MM.1S (cell line): ENCODE measurements at regions not wholly inside any gene's neighbourhood (a gene's known extent, or its start where the extent isn't known, plus 50 kb on each side); places are given as distances from the start of the nearest gene placed in this dataset.

ENCODE experiments used
- DNase-seq: peaks from one replicate; pipeline ENCODE4 v3.0.0-alpha.2; 2015
- H2AFZ ChIP-seq: fragments of 300-600 bp; sonication (generic); 2 replicates; pipeline ENCODE4 v1.6.0; 2016; ENCODE audit warnings: antibody characterized with exemption, low read length
- H3F3A ChIP-seq: fragments of 300-600 bp; sonication (generic); 2 replicates; pipeline ENCODE4 v1.6.1; 2016; ENCODE audit warnings: mild to moderate bottlenecking, antibody characterized with exemption, low read length, moderate library complexity, mixed read lengths; ENCODE audit not compliant: insufficient read depth
- H3K27ac ChIP-seq: fragments of 300-600 bp; sonication (generic); 2 replicates; pipeline ENCODE4 v1.5.1; 2016; ENCODE audit warnings: mild to moderate bottlenecking, low read length
- H3K27me3 ChIP-seq: fragments of 300-600 bp; sonication (generic); replicated peaks from 2 replicates; pipeline ENCODE4 v1.6.0; 2016; ENCODE audit warnings: low read length; ENCODE audit not compliant: insufficient read depth
- H3K36me3 ChIP-seq: fragments of 300-600 bp; sonication (generic); replicated peaks from 2 replicates; pipeline ENCODE4 v1.6.1; 2016; ENCODE audit warnings: mild to moderate bottlenecking, low read length, mixed read lengths; ENCODE audit not compliant: insufficient read depth
- H3K4me1 ChIP-seq: fragments of 300-600 bp; sonication (generic); 2 replicates; pipeline ENCODE4 v1.6.1; 2016; ENCODE audit warnings: low read length, mixed read lengths
- H3K4me2 ChIP-seq: fragments of 300-600 bp; sonication (generic); 2 replicates; pipeline ENCODE4 v1.6.0; 2016; ENCODE audit warnings: low read depth, low read length
- H3K4me3 ChIP-seq: fragments of 300-600 bp; sonication (generic); 2 replicates; pipeline ENCODE4 v1.5.1; 2016; ENCODE audit warnings: low read length, mixed read lengths
- H3K79me2 ChIP-seq: fragments of 300-600 bp; sonication (generic); 2 replicates; pipeline ENCODE4 v1.6.1; 2016; ENCODE audit warnings: mixed run types, low read length, mixed read lengths
- H3K9ac ChIP-seq: fragments of 300-600 bp; sonication (generic); 2 replicates; pipeline ENCODE4 v1.6.1; 2016; ENCODE audit warnings: low read length, mixed read lengths
- H3K9me2 ChIP-seq: fragments of 300-600 bp; sonication (generic); replicated peaks from 2 replicates; pipeline ENCODE4 v1.6.1; 2016; ENCODE audit warnings: mild to moderate bottlenecking, low read length, mixed read lengths; ENCODE audit not compliant: insufficient read depth
- H3K9me3 ChIP-seq: fragments of 300-600 bp; sonication (generic); replicated peaks from 2 replicates; pipeline ENCODE4 v1.6.1; 2016; ENCODE audit warnings: mild to moderate bottlenecking, low read length, mixed read lengths; ENCODE audit not compliant: insufficient read depth
- H4K20me1 ChIP-seq: fragments of 300-600 bp; sonication (generic); 2 replicates; pipeline ENCODE4 v1.6.1; 2016; ENCODE audit warnings: mild to moderate bottlenecking, low read length, moderate library complexity, mixed read lengths; ENCODE audit not compliant: insufficient read depth
- CTCF ChIP-seq: fragments of 300-600 bp; sonication (generic); IDR thresholded peaks from 2 replicates; pipeline ENCODE4 v1.5.1; 2016; ENCODE audit warnings: antibody characterized with exemption, low read length, mixed read lengths
- EZH2 ChIP-seq: fragments of 300-600 bp; sonication (generic); optimal IDR thresholded peaks from 2 replicates; pipeline ENCODE3; 2017; ENCODE audit warnings: low read depth, mild to moderate bottlenecking, antibody characterized with exemption, low read length, mixed read lengths
- EZH2phosphoT487 ChIP-seq: fragments of 300-600 bp; sonication (generic); IDR thresholded peaks from 2 replicates; pipeline ENCODE4 v1.6.1; 2018; ENCODE audit warnings: antibody characterized with exemption, low read length

GRCh38 chr20:24081077-24081476 is 92.5 kb upstream of the GGTLC1 start:
- Histone ChIP-seq H3K36me3 (no peaks in the 10 kb centered on the region), H3K27ac (no peak overlapping the region), H3K9me3 (no peaks in the 10 kb centered on the region), H3K9me2 (no peaks in the 10 kb centered on the region), H3K4me1 (no peaks in the 10 kb centered on the region), H3K4me2 (no peak overlapping the region), H3K79me2 (no peaks in the 10 kb centered on the region), H2AFZ (no peak overlapping the region), H4K20me1 (no peaks in the 10 kb centered on the region), H3K27me3 (no peaks in the 10 kb centered on the region), H3F3A (no peaks in the 10 kb centered on the region), H3K9ac (no peak overlapping the region), H3K4me3 (no peak overlapping the region)
- TF ChIP-seq EZH2 (no peak), EZH2phosphoT487 (no peak), CTCF (no peak)
- no peak for DNase-seq

DNA sequence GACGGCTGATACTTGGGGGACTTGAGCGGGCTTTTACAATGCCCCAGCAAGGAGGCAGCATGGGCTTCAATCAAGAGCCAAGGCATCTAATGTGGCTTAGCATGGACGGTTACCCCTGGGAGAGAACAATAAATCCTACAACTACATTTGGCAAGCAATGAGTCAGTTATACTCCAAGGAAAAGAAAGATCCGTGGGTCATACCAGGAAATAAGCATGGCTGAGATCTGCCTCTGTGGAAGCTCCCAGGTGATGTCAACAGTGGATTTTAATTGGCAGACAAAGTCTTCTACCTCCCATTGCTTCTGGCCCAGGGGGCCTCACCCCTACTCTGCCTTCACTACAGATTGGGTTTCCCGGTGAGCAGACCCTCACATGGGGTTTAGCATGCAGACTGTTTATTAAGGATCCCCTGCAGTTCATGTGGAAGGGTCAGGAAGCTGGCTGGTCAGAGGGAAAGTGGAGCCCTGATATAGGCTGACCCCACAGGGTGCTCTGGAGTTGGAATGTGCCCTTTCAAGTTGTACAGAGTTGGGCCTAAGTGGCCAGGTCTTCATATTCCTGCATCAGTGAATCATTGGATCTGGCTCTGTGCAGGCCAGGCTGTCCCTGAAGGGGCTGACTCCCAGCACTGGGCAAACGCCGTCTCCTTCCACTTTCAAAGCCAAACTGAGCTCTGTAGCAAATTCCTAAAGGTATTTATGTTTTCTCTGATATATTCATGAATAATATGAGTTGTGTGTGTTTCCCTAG is 91.3 kb upstream of the GGTLC1 start:
- no peak overlapping the region for H3K27ac ChIP-seq
- H4K20me1 ChIP-seq, result no peaks in the 10 kb centered on the region
- H3K27me3 ChIP-seq, result no peaks in the 10 kb centered on the region
- H3K4me3 ChIP-seq, result no peak overlapping the region
- H3K9ac ChIP-seq, result no peak overlapping the region
- no peak overlapping the region for H3K4me2 ChIP-seq
- H3K36me3 ChIP-seq, result no peaks in the 10 kb centered on the region
- DNase-seq, result no peak
- TF ChIP-seq CTCF (no peak), EZH2phosphoT487 (no peak), EZH2 (no peak)
- no peak overlapping the region for H2AFZ ChIP-seq
- H3K9me2 ChIP-seq, result no peaks in the 10 kb centered on the region
- no peaks in the 10 kb centered on the region for H3K4me1 ChIP-seq
- no peaks in the 10 kb centered on the region for H3F3A ChIP-seq
- no peaks in the 10 kb centered on the region for H3K79me2 ChIP-seq
- H3K9me3 ChIP-seq, result no peaks in the 10 kb centered on the region

DNA sequence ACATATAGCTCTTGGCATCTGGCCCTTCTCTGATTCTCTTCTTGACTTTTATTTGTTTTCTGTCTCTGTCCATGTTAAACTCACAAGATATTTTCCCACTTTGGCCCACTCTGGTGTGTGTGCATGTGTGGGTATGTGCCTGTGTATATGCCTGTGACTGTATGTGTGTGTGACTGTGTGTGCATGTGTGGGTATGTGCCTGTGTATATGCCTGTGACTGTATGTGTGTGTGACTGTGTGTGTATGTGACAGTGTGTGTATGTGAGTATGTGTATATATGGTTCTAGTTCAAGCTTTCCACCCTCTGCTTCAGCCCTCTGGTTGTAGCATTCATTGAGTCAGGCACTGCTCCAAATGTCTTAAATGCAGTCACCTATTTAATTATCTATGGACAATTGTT is 88.6 kb upstream of the GGTLC1 start:
- H3K27ac ChIP-seq, result no peak overlapping the region
- no peaks in the 10 kb centered on the region for H3K4me1 ChIP-seq
- no peaks in the 10 kb centered on the region for H3F3A ChIP-seq
- no peaks in the 10 kb centered on the region for H3K79me2 ChIP-seq
- no peaks in the 10 kb centered on the region for H3K9me2 ChIP-seq
- no peak overlapping the region for H3K9ac ChIP-seq
- no peaks in the 10 kb centered on the region for H4K20me1 ChIP-seq
- H3K27me3 ChIP-seq, result no peaks in the 10 kb centered on the region
- no peak overlapping the region for H2AFZ ChIP-seq
- TF ChIP-seq EZH2phosphoT487 (no peak), EZH2 (no peak), CTCF (no peak)
- H3K9me3 ChIP-seq, result no peaks in the 10 kb centered on the region
- H3K4me2 ChIP-seq, result no peak overlapping the region
- no peak for DNase-seq
- H3K4me3 ChIP-seq, result no peak overlapping the region
- H3K36me3 ChIP-seq, result no peaks in the 10 kb centered on the region
